Common myeloid progenitor, CD34-positive (primary cell): ENCODE measurements at regions not wholly inside any gene's neighbourhood (a gene's known extent, or its start where the extent isn't known, plus 50 kb on each side); places are given as distances from the start of the nearest gene placed in this dataset.

Experiments
- CTCF ChIA-PET: fragments of 350-600 bp; sonication (Branson Sonifier 250); formaldehyde crosslinking; loops from one replicate; lab custom pipeline; 2021; ENCODE audit warnings: antibody characterized with exemption; lab: Charles Lee
- POLR2A ChIA-PET: fragments of 350-600 bp; sonication (Branson Sonifier 250); formaldehyde crosslinking; loops from one replicate; lab custom pipeline; 2021; ENCODE audit warnings: antibody characterized with exemption; lab: Charles Lee
- DNase-seq, 3 donors: peaks; one replicate each; pipeline versions ENCODE4 v3.0.0 to v3.0.0-alpha.2; 2013
- H3K27ac ChIP-seq, 2 experiments: 1 replicate in 1 of 2; 2 replicates in 1 of 2; pipeline ENCODE4 v1.7.0; 2013; ENCODE audit warnings: inconsistent platforms in 2 of 2, low read length in 2 of 2, mild to moderate bottlenecking in 2 of 2, low read depth in 1 of 2, moderate library complexity in 1 of 2; ENCODE audit not compliant: severe bottlenecking in 2 of 2, insufficient read depth in 1 of 2, poor library complexity in 1 of 2
- H3K27me3 ChIP-seq, 5 experiments: replicated peaks in 2 of 5; 1 replicate in 3 of 5; 2 replicates in 2 of 5; pipeline versions ENCODE4 v1.6.1 to v1.7.0; 2013; ENCODE audit warnings: low read length in 4 of 5, mild to moderate bottlenecking in 2 of 5, moderate library complexity in 2 of 5, inconsistent platforms in 1 of 5; ENCODE audit not compliant: insufficient read depth in 5 of 5, control insufficient read depth in 4 of 5
- H3K36me3 ChIP-seq, 4 experiments: 1 replicate in 2 of 4; 2 replicates in 2 of 4; pipeline versions ENCODE4 v1.6.1 to v1.7.0; 2013; ENCODE audit warnings: low read length in 3 of 4, control low read depth in 1 of 4, mild to moderate bottlenecking in 1 of 4; ENCODE audit not compliant: control insufficient read depth in 4 of 4, insufficient read depth in 4 of 4
- H3K4me1 ChIP-seq, 4 experiments: 1 replicate in 3 of 4; 2 replicates in 1 of 4; pipeline versions ENCODE4 v1.6.1 to v1.7.1; 2013; ENCODE audit warnings: low read length in 3 of 4, mild to moderate bottlenecking in 3 of 4, control low read depth in 1 of 4, inconsistent platforms in 1 of 4, moderate library complexity in 1 of 4; ENCODE audit not compliant: control insufficient read depth in 4 of 4, insufficient read depth in 4 of 4; ENCODE audit errors: control extremely low read depth in 1 of 4
- H3K4me3 ChIP-seq, 7 experiments: 1 replicate in 4 of 7; 2 replicates in 3 of 7; pipeline versions ENCODE4 v1.5.1 to v1.7.0; 2013; ENCODE audit warnings: mild to moderate bottlenecking in 7 of 7, low read length in 6 of 7, moderate library complexity in 6 of 7, inconsistent platforms in 2 of 7, low read depth in 2 of 7, control low read depth in 1 of 7; ENCODE audit not compliant: insufficient read depth in 4 of 7, control insufficient read depth in 1 of 7; ENCODE audit errors: extremely low read depth in 1 of 7
- H3K9me3 ChIP-seq, 5 experiments: 1 replicate in 4 of 5; 2 replicates in 1 of 5; pipeline versions ENCODE4 v1.6.1 to v1.7.1; 2013; ENCODE audit warnings: low read length in 4 of 5, mild to moderate bottlenecking in 2 of 5, inconsistent platforms in 1 of 5, low read depth in 1 of 5, moderate library complexity in 1 of 5; ENCODE audit not compliant: control insufficient read depth in 4 of 5, insufficient read depth in 2 of 5; ENCODE audit errors: control extremely low read depth in 1 of 5
- WGBS: methylation state at CpG from one replicate; pipeline ENCODE4 v1.1.5; 2013; ENCODE audit not compliant: insufficient coverage; 5-methylcytosine and 5-hydroxymethylcytosine counted together

DNA sequence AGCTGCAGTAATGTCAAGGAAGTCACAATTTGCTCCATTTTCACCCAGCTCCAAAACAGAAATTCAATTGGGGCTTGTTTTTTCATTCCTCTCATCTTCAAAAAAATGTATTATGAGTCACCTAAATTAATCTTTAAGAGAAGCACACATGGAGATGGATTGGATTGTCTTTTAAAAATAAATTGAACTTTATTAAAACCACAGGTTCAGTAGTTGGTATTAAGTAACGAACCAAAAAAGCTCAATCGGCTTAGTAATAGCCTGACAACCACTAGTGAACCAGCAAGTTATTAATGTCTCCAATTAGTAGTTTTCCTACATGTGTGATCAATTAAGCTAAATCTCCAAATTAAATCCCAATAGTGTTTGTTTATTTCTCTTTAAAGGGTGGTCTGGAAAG is 283.5 kb upstream of the GIMD1 start:
- ChIA-PET CTCF (no interaction called here), POLR2A (no interaction called here)
- no peaks in the 10 kb centered on the region for H3K9me3 ChIP-seq
- H3K4me1 ChIP-seq = no peaks in the 10 kb centered on the region
- no peak for DNase-seq
- no peak overlapping the region for H3K4me3 ChIP-seq
- no peaks in the 10 kb centered on the region for H3K36me3 ChIP-seq
- no CpG with 5 or more reads among the region's 2 CpGs for WGBS
- H3K27me3 ChIP-seq = no peaks in the 10 kb centered on the region
- H3K27ac ChIP-seq = no peak overlapping the region

DNA sequence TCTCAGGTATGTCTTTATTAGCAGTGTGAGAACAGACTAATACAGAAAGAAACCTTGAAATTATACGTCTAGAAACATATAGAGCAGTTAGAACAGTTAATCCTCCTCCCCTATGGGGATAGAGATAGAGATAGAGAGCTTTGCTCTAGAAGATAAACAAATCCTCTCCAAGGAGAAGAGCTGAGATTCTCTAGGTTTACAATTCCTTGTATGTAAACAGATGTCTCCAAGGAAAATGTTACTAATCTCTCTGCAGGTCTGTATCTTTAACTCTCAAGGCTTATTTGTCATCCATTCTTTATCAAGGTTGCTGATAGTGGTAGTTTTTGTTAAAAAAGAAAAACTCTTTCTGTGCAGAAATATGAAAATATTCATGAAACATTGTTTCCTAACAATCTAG is 282.1 kb upstream of the GIMD1 start:
- no peak for DNase-seq
- WGBS = no CpG with 5 or more reads among the region's 1 CpG
- Histone ChIP-seq H3K9me3 (no peaks in the 10 kb centered on the region), H3K4me3 (no peak overlapping the region), H3K27ac (no peak overlapping the region), H3K4me1 (no peaks in the 10 kb centered on the region), H3K36me3 (no peaks in the 10 kb centered on the region), H3K27me3 (no peaks in the 10 kb centered on the region)
- ChIA-PET CTCF (no interaction called here), POLR2A (no interaction called here)

DNA sequence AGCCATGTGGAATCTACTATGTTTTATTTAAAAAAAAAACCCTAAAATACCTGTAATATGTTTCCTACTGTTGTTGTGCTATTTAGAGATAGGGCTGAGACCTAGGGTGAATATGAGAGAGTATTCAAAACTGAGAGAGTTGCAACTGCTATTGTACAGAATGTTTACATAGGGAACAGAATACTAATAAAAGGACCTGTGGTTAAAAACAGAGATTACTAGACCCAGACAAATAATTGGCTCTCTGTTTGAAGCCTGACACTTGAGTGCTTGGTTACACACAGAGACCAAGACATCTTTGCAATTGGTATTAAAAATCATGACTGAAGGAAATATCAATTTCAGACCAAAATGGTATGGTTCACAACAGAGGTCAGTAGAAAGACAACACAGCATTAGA is 278.9 kb upstream of the GIMD1 start:
- Histone ChIP-seq H3K36me3 (no peaks in the 10 kb centered on the region), H3K27ac (no peak overlapping the region), H3K27me3 (no peaks in the 10 kb centered on the region), H3K9me3 (no peaks in the 10 kb centered on the region), H3K4me3 (no peak overlapping the region), H3K4me1 (no peaks in the 10 kb centered on the region)
- DNase-seq = no peak
- ChIA-PET CTCF (no interaction called here), POLR2A (no interaction called here)

DNA sequence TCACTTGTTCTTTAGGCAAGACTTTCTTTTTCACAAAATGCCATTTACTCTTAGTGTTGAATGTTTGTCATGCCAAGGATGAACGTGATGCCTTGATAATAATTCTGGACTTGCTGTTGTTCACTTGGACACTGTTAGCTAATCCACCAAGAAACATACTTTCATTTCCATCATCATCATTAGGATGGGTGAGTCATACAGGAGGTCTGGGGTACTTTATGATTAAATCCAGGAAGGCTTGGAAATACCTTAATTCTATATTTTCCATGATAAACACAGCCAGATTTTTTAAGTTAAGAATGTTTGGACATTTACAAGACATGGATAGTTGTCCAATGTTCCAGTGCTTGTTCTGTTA is 260.7 kb upstream of the GIMD1 start:
- Histone ChIP-seq H3K27me3 (no peaks in the 10 kb centered on the region), H3K27ac (no peak overlapping the region), H3K4me3 (no peak overlapping the region), H3K36me3 (no peaks in the 10 kb centered on the region), H3K9me3 (no peaks in the 10 kb centered on the region), H3K4me1 (no peaks in the 10 kb centered on the region)
- no CpG with 5 or more reads among the region's 1 CpG for WGBS
- DNase-seq = no peak
- ChIA-PET CTCF (no interaction called here), POLR2A (no interaction called here)

DNA sequence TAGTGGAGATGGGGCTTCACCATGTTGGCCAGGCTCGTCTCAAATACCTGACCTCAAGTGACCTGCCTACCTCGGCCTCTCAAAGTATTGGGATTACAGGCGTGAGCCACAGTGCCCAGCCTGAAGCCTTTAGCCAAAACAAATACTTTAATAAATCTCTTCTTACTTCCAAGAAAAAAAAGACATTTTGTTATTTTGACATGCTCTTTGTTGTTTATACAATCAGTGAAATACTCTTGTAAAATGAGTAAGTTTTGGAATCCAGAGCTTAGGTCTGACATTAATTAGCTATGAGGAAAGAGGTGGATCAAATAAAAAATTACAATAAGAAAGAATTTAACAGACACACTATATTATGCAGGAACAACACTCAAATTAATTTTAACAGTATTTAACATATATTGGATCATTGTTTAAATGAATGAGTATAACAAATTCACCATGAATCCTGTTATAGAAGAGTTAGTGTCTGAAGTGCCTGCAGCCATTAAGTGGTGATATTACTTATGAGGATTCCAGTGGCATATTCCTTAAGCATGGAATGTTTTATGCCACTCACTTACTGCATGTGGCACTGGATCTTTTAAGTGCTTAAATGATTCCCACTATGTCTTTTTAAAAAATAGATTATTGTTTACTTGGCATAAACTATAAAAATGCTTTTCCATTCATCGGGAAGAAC is 260.1 kb upstream of the GIMD1 start:
- DNase-seq = no peak
- no peaks in the 10 kb centered on the region for H3K27me3 ChIP-seq
- H3K9me3 ChIP-seq = no peaks in the 10 kb centered on the region
- POLR2A ChIA-PET = no interaction called here
- H3K27ac ChIP-seq = no peak overlapping the region
- H3K4me1 ChIP-seq = no peaks in the 10 kb centered on the region
- no peak overlapping the region for H3K4me3 ChIP-seq
- CTCF ChIA-PET = no interaction called here
- H3K36me3 ChIP-seq = no peaks in the 10 kb centered on the region
- WGBS = 86% methylated on average over 2 of the region's 4 CpGs

DNA sequence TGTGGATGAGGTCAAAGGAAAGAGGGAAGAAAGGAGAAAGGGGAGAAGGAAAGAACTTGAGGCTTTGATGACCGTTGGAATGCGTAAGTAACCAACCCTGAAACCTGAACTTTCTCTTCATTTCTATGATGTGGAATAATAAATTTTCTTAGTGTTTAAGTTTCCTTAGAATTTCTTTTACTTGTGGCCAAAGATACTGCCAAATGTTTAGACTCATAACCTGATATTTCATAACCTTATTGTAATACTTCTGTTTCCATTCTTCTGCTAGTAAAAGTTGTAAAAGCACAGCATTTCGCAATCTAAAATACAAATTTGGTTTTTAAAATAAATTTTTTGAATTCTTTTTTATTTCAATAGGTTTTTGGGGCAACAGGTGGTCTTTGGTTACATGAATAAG is 258.5 kb upstream of the GIMD1 start:
- Histone ChIP-seq H3K4me3 (no peak overlapping the region), H3K4me1 (no peaks in the 10 kb centered on the region), H3K27ac (no peak overlapping the region), H3K9me3 (no peaks in the 10 kb centered on the region), H3K27me3 (no peaks in the 10 kb centered on the region), H3K36me3 (no peaks in the 10 kb centered on the region)
- CTCF ChIA-PET = no interaction called here
- WGBS = 80% methylated on average over 1 of the region's 3 CpGs
- no peak for DNase-seq
- POLR2A ChIA-PET = no interaction called here

DNA sequence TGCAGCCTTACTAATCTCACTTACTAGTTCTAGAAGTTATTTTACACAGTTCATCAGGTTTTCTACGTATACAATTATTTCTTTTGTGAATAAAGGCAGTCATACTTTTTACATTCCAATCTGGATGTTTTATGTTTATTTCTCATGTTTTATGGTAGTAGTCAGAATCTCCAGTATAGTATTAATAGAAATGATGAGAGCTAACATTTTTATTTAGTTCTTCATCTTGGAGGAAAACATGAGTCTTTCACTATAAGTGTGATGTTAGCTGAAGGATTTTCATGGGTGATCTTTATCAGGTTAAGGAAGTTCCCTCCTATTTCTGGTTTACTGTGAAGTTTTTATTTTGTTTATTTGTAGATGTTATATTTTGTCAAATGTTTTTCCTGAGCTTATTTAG is 256.1 kb upstream of the GIMD1 start:
- no peaks in the 10 kb centered on the region for H3K27me3 ChIP-seq
- CTCF ChIA-PET = no interaction called here
- no peak for DNase-seq
- no CpG with 5 or more reads among the region's 1 CpG for WGBS
- H3K9me3 ChIP-seq = no peaks in the 10 kb centered on the region
- POLR2A ChIA-PET = no interaction called here
- no peaks in the 10 kb centered on the region for H3K4me1 ChIP-seq
- H3K36me3 ChIP-seq = no peaks in the 10 kb centered on the region
- H3K4me3 ChIP-seq = no peak overlapping the region
- no peak overlapping the region for H3K27ac ChIP-seq
